ENCODE measurements at regions not wholly inside any gene's neighbourhood (a gene's known extent, or its start where the extent isn't known, plus 50 kb on each side); places are given as distances from the start of the nearest gene placed in this dataset.

GRCh38 chr1:222028676-222029075 lies 286.8 kb upstream of the DUSP10 start:
- TF ChIP-seq CTCF (conservative IDR thresholded peaks at IDR 0.05; ENCODE audit: low read length) (no peak), EZH2phosphoT487 (IDR thresholded peaks at IDR 0.05; ENCODE audit: borderline replicate concordance) (no peak)
